B cell (primary cell): ENCODE measurements at regions not wholly inside any gene's neighbourhood (a gene's known extent, or its start where the extent isn't known, plus 50 kb on each side); places are given as distances from the start of the nearest gene placed in this dataset.

Experiments used
- ATAC-seq: fragments of 200-7000 bp; cut with Tn5 transposase; one replicate; pipeline ENCODE4 v1.10.0; 2021; ENCODE audit warnings: low read depth, mild to moderate bottlenecking, moderate number of reproducible peaks, moderate library complexity
- CTCF ChIA-PET: fragments of 350-600 bp; sonication (Branson Sonifier 250); formaldehyde crosslinking; loops from one replicate; lab custom pipeline; 2021; ENCODE audit warnings: antibody characterized with exemption, inconsistent platforms; lab: Charles Lee
- POLR2A ChIA-PET: fragments of 350-600 bp; sonication (Branson Sonifier 250); formaldehyde crosslinking; loops from one replicate; lab custom pipeline; 2021; ENCODE audit warnings: antibody characterized with exemption; lab: Charles Lee
- DNase-seq: peaks from one replicate; pipeline ENCODE4 v3.0.0; 2013
- H2AFZ ChIP-seq: 2 replicates; pipeline ENCODE4 v1.6.1; 2012; ENCODE audit warnings: mild to moderate bottlenecking, low read depth, low read length; ENCODE audit not compliant: insufficient read depth, poor library complexity, severe bottlenecking
- H3K27ac ChIP-seq, 2 donors: 1 replicate in 1 of 2; 2 replicates in 1 of 2; pipeline ENCODE4 v1.5.1; 2012 to 2013; ENCODE audit warnings: low read length in 2 of 2, mild to moderate bottlenecking in 2 of 2, moderate library complexity in 1 of 2
- H3K27me3 ChIP-seq, 4 experiments: fragments of 200-600 bp in 1 of 4; sonication (generic) in 1 of 4; replicated peaks in 1 of 4; 1 replicate in 2 of 4; 2 replicates in 2 of 4; pipeline versions ENCODE4 v1.6.1 to v1.7.0; 2013 to 2016; ENCODE audit warnings: low read length in 3 of 4, mild to moderate bottlenecking in 2 of 4, mixed read lengths in 1 of 4, moderate library complexity in 1 of 4; ENCODE audit not compliant: insufficient read depth in 4 of 4, control insufficient read depth in 3 of 4; ENCODE audit errors: control extremely low read depth in 1 of 4
- H3K36me3 ChIP-seq, 2 experiments: replicated peaks in 1 of 2; 1 replicate in 1 of 2; 2 replicates in 1 of 2; pipeline versions ENCODE4 v1.6.1 to v1.7.1; 2013; ENCODE audit warnings: low read length in 1 of 2; ENCODE audit not compliant: insufficient read depth in 2 of 2, control insufficient read depth in 1 of 2; ENCODE audit errors: control extremely low read depth in 1 of 2, extremely low read depth in 1 of 2
- H3K4me1 ChIP-seq, 2 donors: fragments of 200-600 bp in 1 of 2; sonication (generic) in 1 of 2; 1 replicate in 1 of 2; 2 replicates in 1 of 2; pipeline versions ENCODE4 v1.5.1 to v1.6.1; 2013 to 2017; ENCODE audit warnings: low read length in 2 of 2; ENCODE audit not compliant: control insufficient read depth in 2 of 2, insufficient read depth in 2 of 2
- H3K4me2 ChIP-seq: replicated peaks from 2 replicates; pipeline ENCODE3; 2012; ENCODE audit warnings: mild to moderate bottlenecking, low read depth, low read length; ENCODE audit not compliant: poor library complexity, severe bottlenecking
- H3K4me3 ChIP-seq, 5 experiments: fragments of 200-600 bp in 1 of 5; sonication (generic) in 1 of 5; 1 replicate in 3 of 5; 2 replicates in 2 of 5; pipeline versions ENCODE4 v1.5.1 to v1.7.0; 2011 to 2016; ENCODE audit warnings: low read length in 4 of 5, mild to moderate bottlenecking in 4 of 5, low read depth in 2 of 5, control low read depth in 1 of 5, moderate library complexity in 1 of 5; ENCODE audit not compliant: insufficient read depth in 1 of 5; ENCODE audit errors: control extremely low read depth in 1 of 5, extremely low read depth in 1 of 5
- H3K79me2 ChIP-seq: fragments of 200-600 bp; sonication (generic); one replicate; pipeline ENCODE4 v1.6.0; 2016; ENCODE audit warnings: low read length; ENCODE audit not compliant: control insufficient read depth, insufficient read depth
- H3K9ac ChIP-seq: fragments of 200-600 bp; sonication (generic); 2 replicates; pipeline ENCODE4 v1.6.1; 2017; ENCODE audit warnings: mild to moderate bottlenecking, low read length, moderate library complexity
- H3K9me3 ChIP-seq, 3 donors: one replicate each; pipeline versions ENCODE4 v1.6.1 to v1.7.1; 2013; ENCODE audit warnings: low read length in 2 of 3; ENCODE audit not compliant: control insufficient read depth in 2 of 3, insufficient read depth in 1 of 3; ENCODE audit errors: control extremely low read depth in 1 of 3
- H4K20me1 ChIP-seq: 2 replicates; pipeline ENCODE4 v1.6.0; 2012; ENCODE audit warnings: mild to moderate bottlenecking, low read length; ENCODE audit not compliant: insufficient read depth, control insufficient read depth, poor library complexity, severe bottlenecking
- H3K27ac Mint-ChIP-seq: one replicate; pipeline ENCODE4 v1.8.0; 2021; ENCODE audit warnings: mixed read lengths
- H3K27me3 Mint-ChIP-seq: one replicate; pipeline ENCODE4 v1.8.0; 2021; ENCODE audit warnings: mixed read lengths
- H3K4me1 Mint-ChIP-seq: one replicate; pipeline ENCODE4 v1.8.0; 2021; ENCODE audit warnings: mixed read lengths
- H3K4me3 Mint-ChIP-seq: one replicate; pipeline ENCODE4 v1.8.0; 2021; ENCODE audit warnings: mixed read lengths
- H3K9me3 Mint-ChIP-seq: one replicate; pipeline ENCODE4 v1.8.0; 2022; ENCODE audit warnings: mixed read lengths; ENCODE audit not compliant: insufficient read depth
- CTCF ChIP-seq: fragments of 200-600 bp; IDR thresholded peaks from one replicate; pipeline ENCODE4 v1.8.0; 2022; ENCODE audit warnings: antibody characterized with exemption, mild to moderate bottlenecking
- EZH2 ChIP-seq: IDR thresholded peaks from 2 replicates; pipeline ENCODE4 v1.6.1; 2012; ENCODE audit warnings: borderline replicate concordance, low read depth, mild to moderate bottlenecking, moderate library complexity, low read length; ENCODE audit not compliant: insufficient read depth, poor library complexity, severe bottlenecking
- WGBS: methylation state at CpG from one replicate; pipeline ENCODE4 v1.1.5; 2013; ENCODE audit warnings: missing lambda C conversion rate; ENCODE audit not compliant: insufficient coverage; 5-methylcytosine and 5-hydroxymethylcytosine counted together
- intact Hi-C: fragments of 100-400 bp; cut with micrococcal nuclease; formaldehyde crosslinking; loops from one replicate; pipeline ENCODE4 v1.10.0; 2022

- intact Hi-C loops: no loop called here
- no peaks in the 10 kb centered on the region for H3K4me1 ChIP-seq
- H3K9me3 ChIP-seq: no peaks in the 10 kb centered on the region
- ATAC-seq: no peak
- ChIA-PET CTCF (no interaction called here), POLR2A (no interaction called here)
- Mint-ChIP-seq H3K9me3 (no peaks in the 10 kb centered on the region), H3K27me3 (peaks cover 3% of the 10 kb centered on the region), H3K4me1 (peaks cover 3% of the 10 kb centered on the region), H3K27ac (no peak overlapping the region), H3K4me3 (no peak overlapping the region)
- H3K27ac ChIP-seq: no peak overlapping the region
- H3K4me2 ChIP-seq: no peak overlapping the region
- H3K36me3 ChIP-seq: no peaks in the 10 kb centered on the region
- H3K4me3 ChIP-seq: no peak overlapping the region
- 86% methylated on average over 14 of the region's 14 CpGs for WGBS
- no peaks in the 10 kb centered on the region for H4K20me1 ChIP-seq
- no peak overlapping the region for H2AFZ ChIP-seq
- peaks cover 0 to 5% (median 0%) of the 10 kb centered on the region in 4 experiments for H3K27me3 ChIP-seq
- no peak for DNase-seq
- H3K79me2 ChIP-seq: no peaks in the 10 kb centered on the region
- TF ChIP-seq CTCF (no peak), EZH2 (no peak)
- no peak overlapping the region for H3K9ac ChIP-seq
Observed at GRCh38 chr20:60213126-60213893, 255.1 kb downstream of the CDH26 start.

GRCh38 chr20:60214901-60215815, 256.9 kb downstream of the CDH26 start:
- 42% methylated on average over 15 of the region's 17 CpGs for WGBS
- POLR2A ChIA-PET: no interaction called here
- intact Hi-C loops: no loop called here

More at GRCh38 chr20:60214901-60215815, 256.9 kb downstream of the CDH26 start:
- DNase-seq (no peak), ATAC-seq (no peak)
- Mint-ChIP-seq H3K4me3 (no peak overlapping the region), H3K4me1 (peaks cover 3% of the 10 kb centered on the region), H3K27ac (no peak overlapping the region), H3K9me3 (no peaks in the 10 kb centered on the region), H3K27me3 (no peaks in the 10 kb centered on the region)
- no peak overlapping the region for H3K9ac ChIP-seq
- peaks cover 0 to 5% (median 0%) of the 10 kb centered on the region in 4 experiments for H3K27me3 ChIP-seq
- H3K27ac ChIP-seq: no peak overlapping the region
- H3K79me2 ChIP-seq: no peaks in the 10 kb centered on the region
- no peaks in the 10 kb centered on the region for H3K9me3 ChIP-seq
- CTCF ChIA-PET: no interaction called here
- H3K4me1 ChIP-seq: no peaks in the 10 kb centered on the region
- H3K36me3 ChIP-seq: no peaks in the 10 kb centered on the region
- H4K20me1 ChIP-seq: no peaks in the 10 kb centered on the region
- no peak overlapping the region for H2AFZ ChIP-seq
- TF ChIP-seq CTCF (no peak), EZH2 (no peak)
- H3K4me3 ChIP-seq: no peak overlapping the region
- no peak overlapping the region for H3K4me2 ChIP-seq
